Parathyroid adenoma (tissue), 2 donors: ENCODE measurements at regions not wholly inside any gene's neighbourhood (a gene's known extent, or its start where the extent isn't known, plus 50 kb on each side); places are given as distances from the start of the nearest gene placed in this dataset.

Experiments used
- H2AFZ ChIP-seq: fragments of 300-600 bp; sonication (generic); one replicate; pipeline ENCODE4 v1.7.0; 2017; ENCODE audit warnings: antibody characterized with exemption, mild to moderate bottlenecking
- H3K27ac ChIP-seq: fragments of 300-600 bp; sonication (generic); one replicate; pipeline ENCODE4 v1.7.0; 2017
- H3K27me3 ChIP-seq: fragments of 300-600 bp; sonication (generic); one replicate; pipeline ENCODE4 v1.7.0; 2017; ENCODE audit warnings: low read length; ENCODE audit not compliant: control insufficient read depth, insufficient read depth
- H3K36me3 ChIP-seq: fragments of 300-600 bp; sonication (generic); one replicate; pipeline ENCODE4 v1.7.0; 2017; ENCODE audit warnings: low read length; ENCODE audit not compliant: control insufficient read depth, insufficient read depth
- H3K4me1 ChIP-seq: fragments of 300-600 bp; sonication (generic); one replicate; pipeline ENCODE4 v1.7.0; 2017; ENCODE audit warnings: control low read depth
- H3K4me2 ChIP-seq: fragments of 300-600 bp; sonication (generic); one replicate; pipeline ENCODE4 v1.7.0; 2017; ENCODE audit warnings: low read length
- H3K4me3 ChIP-seq: fragments of 300-600 bp; sonication (generic); one replicate; pipeline ENCODE4 v1.7.0; 2017; ENCODE audit warnings: low read depth, low read length
- H3K79me2 ChIP-seq: fragments of 300-600 bp; sonication (generic); one replicate; pipeline ENCODE4 v1.7.0; 2017; ENCODE audit warnings: control low read depth
- H3K9ac ChIP-seq: fragments of 300-600 bp; sonication (generic); one replicate; pipeline ENCODE4 v1.7.0; 2017; ENCODE audit warnings: mild to moderate bottlenecking
- H3K9me3 ChIP-seq: fragments of 300-600 bp; sonication (generic); one replicate; pipeline ENCODE4 v1.7.0; 2017; ENCODE audit warnings: low read length; ENCODE audit not compliant: control insufficient read depth
- TF ChIP-seq, protein P1 (sequence below): fragments of 300-600 bp; sonication (generic); IDR thresholded peaks from one replicate; pipeline ENCODE4 v1.7.0; 2017; ENCODE audit warnings: antibody characterized with exemption, mild to moderate bottlenecking
- donor health status: primary hyperparathyroidism.

DNA sequence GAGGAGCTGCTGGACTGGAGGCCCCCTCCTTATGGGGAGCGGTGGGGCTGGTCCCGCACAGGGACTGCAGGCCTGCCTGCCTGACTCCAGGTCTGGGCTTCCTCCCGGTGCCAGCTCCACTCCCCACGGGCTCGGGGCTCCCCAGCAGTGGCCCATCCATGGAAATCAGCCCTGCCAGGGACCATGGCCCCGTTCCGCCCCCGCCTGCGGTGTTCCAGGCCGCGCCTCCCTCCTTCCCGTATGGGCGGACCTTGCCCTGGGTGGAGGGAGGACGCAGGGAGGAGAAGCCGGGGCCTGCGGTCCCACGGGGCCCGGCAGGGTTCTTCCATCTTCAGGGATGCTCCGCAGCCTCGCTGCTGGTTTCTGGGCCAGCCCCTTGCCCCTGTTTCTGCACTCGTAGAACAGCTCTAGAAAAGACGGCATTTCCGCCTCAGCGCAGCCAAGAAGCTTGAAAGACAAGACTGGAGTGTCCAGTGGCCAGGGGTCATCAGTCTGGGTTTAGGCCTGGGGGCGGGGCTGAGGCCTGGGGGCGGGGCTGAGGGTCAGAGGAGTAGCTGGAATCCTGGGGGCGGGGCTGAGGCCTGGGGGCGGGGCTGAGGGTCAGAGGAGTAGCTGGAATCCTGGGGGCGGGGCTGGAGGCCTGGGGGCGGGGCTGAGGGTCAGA is 1330.6 kb downstream of the BRD1 start:
- Histone ChIP-seq H3K9me3 (no peaks in the 10 kb centered on the region), H3K79me2 (no peaks in the 10 kb centered on the region), H3K4me3 (no peak overlapping the region), H3K9ac (no peak overlapping the region), H3K27ac (no peak overlapping the region), H2AFZ (no peak overlapping the region), H3K27me3 (no peaks in the 10 kb centered on the region), H3K4me2 (no peak overlapping the region), H3K4me1 (no peaks in the 10 kb centered on the region), H3K36me3 (no peaks in the 10 kb centered on the region)
- TF ChIP-seq, protein P1, sequence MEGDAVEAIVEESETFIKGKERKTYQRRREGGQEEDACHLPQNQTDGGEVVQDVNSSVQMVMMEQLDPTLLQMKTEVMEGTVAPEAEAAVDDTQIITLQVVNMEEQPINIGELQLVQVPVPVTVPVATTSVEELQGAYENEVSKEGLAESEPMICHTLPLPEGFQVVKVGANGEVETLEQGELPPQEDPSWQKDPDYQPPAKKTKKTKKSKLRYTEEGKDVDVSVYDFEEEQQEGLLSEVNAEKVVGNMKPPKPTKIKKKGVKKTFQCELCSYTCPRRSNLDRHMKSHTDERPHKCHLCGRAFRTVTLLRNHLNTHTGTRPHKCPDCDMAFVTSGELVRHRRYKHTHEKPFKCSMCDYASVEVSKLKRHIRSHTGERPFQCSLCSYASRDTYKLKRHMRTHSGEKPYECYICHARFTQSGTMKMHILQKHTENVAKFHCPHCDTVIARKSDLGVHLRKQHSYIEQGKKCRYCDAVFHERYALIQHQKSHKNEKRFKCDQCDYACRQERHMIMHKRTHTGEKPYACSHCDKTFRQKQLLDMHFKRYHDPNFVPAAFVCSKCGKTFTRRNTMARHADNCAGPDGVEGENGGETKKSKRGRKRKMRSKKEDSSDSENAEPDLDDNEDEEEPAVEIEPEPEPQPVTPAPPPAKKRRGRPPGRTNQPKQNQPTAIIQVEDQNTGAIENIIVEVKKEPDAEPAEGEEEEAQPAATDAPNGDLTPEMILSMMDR, result no peak

DNA sequence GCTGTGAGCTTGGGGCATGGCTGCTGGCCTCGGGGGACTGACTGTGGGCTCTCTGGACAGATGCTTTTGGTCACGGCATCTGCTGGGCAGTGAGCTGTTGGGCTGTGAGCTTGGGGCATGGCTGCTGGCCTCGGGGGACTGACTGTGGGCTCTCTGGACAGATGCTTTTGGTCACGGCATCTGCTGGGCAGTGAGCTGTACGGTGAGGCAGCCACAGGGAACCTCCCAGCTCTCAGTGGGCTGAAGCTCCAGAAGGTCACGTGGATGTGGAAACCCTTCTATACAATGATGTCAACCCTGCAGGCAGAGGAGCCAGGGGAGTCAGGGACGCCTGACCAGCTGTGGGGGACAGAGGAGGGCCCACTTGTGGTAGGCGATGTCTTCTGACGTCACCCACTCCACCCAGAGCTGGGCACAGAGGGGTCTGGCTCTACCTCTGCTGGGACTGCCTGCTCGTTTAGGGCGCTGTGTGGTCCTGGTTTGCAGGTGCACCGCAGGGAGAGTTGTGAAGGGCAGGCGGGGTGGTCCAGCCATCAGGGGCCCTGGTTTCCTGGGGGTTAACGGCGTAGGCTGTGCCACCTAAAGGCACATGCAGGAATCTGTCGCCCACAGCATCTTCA is 1331.3 kb downstream of the BRD1 start:
- H3K9me3 ChIP-seq, result no peaks in the 10 kb centered on the region
- no peak overlapping the region for H3K27ac ChIP-seq
- H2AFZ ChIP-seq, result no peak overlapping the region
- no peaks in the 10 kb centered on the region for H3K79me2 ChIP-seq
- H3K9ac ChIP-seq, result no peak overlapping the region
- H3K36me3 ChIP-seq, result no peaks in the 10 kb centered on the region
- TF ChIP-seq, protein P1, result no peak
- no peaks in the 10 kb centered on the region for H3K4me1 ChIP-seq
- H3K4me2 ChIP-seq, result no peak overlapping the region
- no peak overlapping the region for H3K4me3 ChIP-seq
- no peaks in the 10 kb centered on the region for H3K27me3 ChIP-seq

DNA sequence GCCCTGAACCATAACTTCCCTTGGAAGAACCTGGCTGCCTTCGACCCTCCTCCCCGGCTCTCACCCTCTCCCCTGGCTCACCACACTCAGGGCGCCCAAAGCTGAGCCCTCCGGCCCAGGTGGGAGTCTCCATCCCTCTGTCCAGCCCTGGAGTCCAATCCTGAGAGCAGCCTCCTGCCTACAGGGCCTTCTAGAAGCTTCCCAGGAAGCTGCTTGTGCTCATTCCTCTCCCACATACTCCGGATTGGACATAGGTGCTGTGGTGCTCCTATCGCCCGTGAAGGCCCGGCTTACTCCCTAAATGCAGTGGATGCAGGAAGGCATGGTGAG is 1332.0 kb downstream of the BRD1 start:
- Histone ChIP-seq H3K79me2 (no peaks in the 10 kb centered on the region), H3K4me2 (no peak overlapping the region), H3K9me3 (no peaks in the 10 kb centered on the region), H3K27ac (no peak overlapping the region), H3K4me3 (no peak overlapping the region), H2AFZ (no peak overlapping the region), H3K9ac (no peak overlapping the region), H3K4me1 (no peaks in the 10 kb centered on the region), H3K27me3 (no peaks in the 10 kb centered on the region), H3K36me3 (no peaks in the 10 kb centered on the region)
- TF ChIP-seq, protein P1, result no peak

DNA sequence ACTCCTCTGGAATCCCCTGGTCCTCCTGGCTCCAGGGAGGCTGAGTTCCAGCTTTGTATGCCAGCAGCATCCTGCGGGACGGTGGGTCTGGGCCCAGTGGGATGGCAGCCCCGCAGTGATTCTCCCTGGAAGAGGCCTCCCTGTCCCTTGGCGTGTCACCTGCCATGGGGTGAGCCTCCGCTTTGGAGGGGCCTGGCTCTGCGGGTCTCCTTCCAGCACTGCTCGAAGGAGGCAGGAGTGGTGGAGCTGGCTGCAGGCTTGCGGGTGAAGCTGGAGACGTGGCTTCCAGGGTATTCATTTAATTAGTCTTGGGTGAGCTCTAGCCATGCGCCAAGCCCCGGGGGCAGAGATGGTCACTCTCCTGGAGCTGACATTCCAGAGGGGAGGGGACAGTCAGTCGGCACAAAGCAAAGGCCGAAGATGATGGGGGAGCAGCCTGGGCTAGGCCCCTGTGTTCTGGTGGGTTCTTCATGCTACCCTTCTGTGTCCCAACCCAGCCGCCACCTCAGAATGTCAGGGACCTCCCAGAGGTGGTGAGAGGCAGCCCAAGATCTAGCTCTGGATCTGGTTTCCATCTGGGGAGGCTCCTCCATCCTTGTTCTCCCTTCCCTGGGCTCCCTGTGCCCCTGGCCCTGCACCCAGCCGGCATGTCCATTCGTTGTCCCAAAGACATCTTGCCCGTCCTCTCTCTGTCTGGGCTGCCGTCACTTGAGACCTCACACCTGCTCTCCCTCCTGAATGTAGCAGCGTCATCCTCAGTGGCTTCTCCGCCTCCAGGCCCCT is 1332.5 kb downstream of the BRD1 start:
- TF ChIP-seq, protein P1, result no peak
- Histone ChIP-seq H3K9me3 (no peaks in the 10 kb centered on the region), H3K4me1 (no peaks in the 10 kb centered on the region), H2AFZ (no peak overlapping the region), H3K27ac (no peak overlapping the region), H3K79me2 (no peaks in the 10 kb centered on the region), H3K4me3 (no peak overlapping the region), H3K27me3 (no peaks in the 10 kb centered on the region), H3K4me2 (no peak overlapping the region), H3K9ac (no peak overlapping the region), H3K36me3 (no peaks in the 10 kb centered on the region)
